Stimulated activated naive CD8-positive, alpha-beta T cell treated with anti-CD3 and anti-CD28 coated beads, Interleukin-15, Interleukin-2, amounts not matched to agents 100 ng/mL and 50 ng/mL, for 24 hours (primary cell): ENCODE measurements at regions not wholly inside any gene's neighbourhood (a gene's known extent, or its start where the extent isn't known, plus 50 kb on each side); places are given as distances from the start of the nearest gene placed in this dataset.

Source experiments
- H3K27ac Mint-ChIP-seq: one replicate; pipeline ENCODE4 v1.8.0; 2021; ENCODE audit warnings: mild to moderate bottlenecking, mixed read lengths
- H3K27me3 Mint-ChIP-seq: one replicate; pipeline ENCODE4 v1.8.0; 2021; ENCODE audit warnings: mixed read lengths
- H3K36me3 Mint-ChIP-seq: one replicate; pipeline ENCODE4 v1.8.0; 2021; ENCODE audit warnings: low read depth, mixed read lengths
- H3K4me1 Mint-ChIP-seq: one replicate; pipeline ENCODE4 v1.8.0; 2021; ENCODE audit warnings: low read depth, mixed read lengths
- H3K4me3 Mint-ChIP-seq: one replicate; pipeline ENCODE4 v1.8.0; 2021; ENCODE audit warnings: mild to moderate bottlenecking, mixed read lengths
- H3K9me3 Mint-ChIP-seq: one replicate; pipeline ENCODE4 v1.8.0; 2021; ENCODE audit warnings: mixed read lengths

DNA sequence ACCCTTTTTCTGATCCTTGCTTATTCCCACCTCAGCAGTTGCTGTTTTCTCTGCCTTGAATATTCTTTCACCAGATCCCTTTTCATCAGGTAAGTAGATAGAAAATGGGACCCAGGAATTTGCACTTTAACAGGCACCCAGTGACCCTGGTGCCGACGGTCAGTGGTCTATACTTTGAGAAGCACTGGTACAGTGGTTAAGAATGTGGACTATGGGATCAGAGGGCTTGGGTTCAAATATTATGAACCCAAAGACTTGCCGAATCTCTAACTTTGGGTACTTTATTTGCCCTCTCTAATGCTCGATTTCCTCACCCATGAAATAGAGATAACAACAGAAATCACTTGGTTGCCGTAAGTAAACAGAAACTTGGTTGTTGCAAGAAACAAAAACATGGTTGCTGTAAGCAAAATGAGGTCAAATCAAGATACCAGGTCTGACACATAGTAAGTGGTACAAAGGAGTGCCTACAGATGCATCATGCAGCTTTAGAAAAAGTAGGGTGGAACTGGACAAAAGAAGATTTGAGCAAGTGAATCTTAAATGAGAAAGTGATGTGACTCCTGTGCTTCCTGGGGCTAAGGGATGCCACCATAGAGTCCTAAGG, 69.5 kb upstream of the GLS start:
- Mint-ChIP-seq H3K27me3 (no peaks in the 10 kb centered on the region), H3K9me3 (peaks cover 1% of the 10 kb centered on the region), H3K27ac (no peak overlapping the region), H3K36me3 (no peaks in the 10 kb centered on the region), H3K4me3 (no peak overlapping the region), H3K4me1 (peaks cover 23% of the 10 kb centered on the region)

DNA sequence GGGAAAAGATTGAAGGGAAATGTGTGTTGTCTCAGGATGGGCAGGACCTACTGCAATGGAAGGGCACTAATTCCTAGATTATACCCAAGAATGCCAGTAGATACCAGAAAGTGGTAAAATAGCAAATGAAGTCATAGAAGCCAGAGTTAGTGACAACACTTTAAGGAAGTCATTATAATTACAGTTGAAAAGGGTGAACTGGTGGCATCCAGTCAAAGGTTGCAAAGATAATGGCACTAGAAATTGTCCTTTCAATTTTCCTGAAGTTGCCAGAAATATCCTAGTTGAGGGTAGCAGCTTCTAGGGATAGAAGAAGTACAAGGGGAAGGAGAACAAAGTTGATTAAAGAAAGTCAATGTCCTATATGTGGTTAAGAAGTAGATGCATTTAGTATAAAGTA, 68.8 kb upstream of the GLS start:
- H3K9me3 Mint-ChIP-seq: peaks cover 7% of the 10 kb centered on the region

DNA sequence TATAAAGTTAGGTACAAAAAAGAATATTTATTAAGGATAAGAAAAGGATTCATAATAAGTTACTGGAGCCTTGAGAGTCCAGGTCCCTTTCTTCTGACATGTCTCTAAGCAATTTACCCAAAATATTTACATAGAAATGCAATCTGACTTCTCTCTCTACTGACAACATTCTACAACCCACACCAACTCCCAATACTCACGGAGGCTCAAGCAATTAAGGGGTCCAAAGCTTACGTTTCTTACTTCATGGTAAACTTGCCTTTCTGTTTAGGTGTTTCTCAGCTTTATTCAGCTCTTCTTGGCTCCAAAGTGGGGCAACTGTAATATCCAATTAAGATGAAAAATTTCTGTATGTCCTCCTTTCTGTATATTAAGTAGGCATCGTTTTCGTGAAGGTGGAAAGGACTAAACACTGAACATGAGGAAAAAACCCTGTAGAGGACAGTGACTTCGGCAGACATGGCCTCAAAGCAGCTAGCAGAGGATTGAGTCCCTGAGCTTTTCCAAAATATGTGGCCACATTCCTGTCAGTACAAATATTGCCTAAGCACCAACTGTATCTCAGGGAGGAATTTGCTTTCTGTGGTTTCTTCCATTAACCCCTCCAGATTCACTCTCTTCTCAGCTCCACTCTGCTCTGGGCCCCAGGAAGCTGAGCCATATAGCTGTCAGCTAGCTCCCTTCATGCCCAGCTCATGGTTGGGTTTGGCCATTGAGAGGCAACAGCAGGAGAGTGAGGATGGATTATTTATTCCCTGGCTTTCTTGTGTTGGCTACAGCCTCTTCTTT, 67.9 kb upstream of the GLS start:
- Mint-ChIP-seq H3K27ac (no peak overlapping the region), H3K4me1 (peaks cover 18% of the 10 kb centered on the region), H3K4me3 (no peak overlapping the region), H3K27me3 (peaks cover 4% of the 10 kb centered on the region), H3K9me3 (peaks cover 11% of the 10 kb centered on the region), H3K36me3 (peaks cover 6% of the 10 kb centered on the region)

More for the DNA sequence above, 68.8 kb upstream of the GLS start:
- H3K4me3 Mint-ChIP-seq: no peak overlapping the region
- H3K36me3 Mint-ChIP-seq: peaks cover 6% of the 10 kb centered on the region
- H3K4me1 Mint-ChIP-seq: peaks cover 23% of the 10 kb centered on the region
- no peak overlapping the region for H3K27ac Mint-ChIP-seq
- H3K27me3 Mint-ChIP-seq: peaks cover 4% of the 10 kb centered on the region

DNA sequence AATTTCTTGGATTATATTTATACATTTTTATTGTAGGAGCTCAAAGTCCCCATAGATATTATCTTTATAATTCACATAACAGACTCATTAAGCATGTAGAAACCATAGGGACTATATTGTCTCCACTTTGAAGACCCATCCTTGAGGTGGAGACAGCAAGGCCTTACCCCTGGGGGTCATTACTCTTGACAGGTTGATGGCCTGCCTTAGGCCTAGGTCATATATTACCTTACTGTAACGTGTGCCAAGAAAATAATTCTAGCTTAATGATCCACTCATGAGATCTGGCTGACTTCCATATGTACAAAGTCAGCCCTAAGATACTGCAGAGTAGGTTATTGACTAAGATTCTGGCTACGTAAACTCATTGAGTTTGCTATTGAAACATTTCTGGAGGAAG, 65.4 kb upstream of the GLS start:
- H3K36me3 Mint-ChIP-seq: peaks cover 6% of the 10 kb centered on the region
- peaks cover 2% of the 10 kb centered on the region for H3K4me1 Mint-ChIP-seq
- no peak overlapping the region for H3K27ac Mint-ChIP-seq
- H3K9me3 Mint-ChIP-seq: peaks cover 11% of the 10 kb centered on the region
- H3K27me3 Mint-ChIP-seq: peaks cover 4% of the 10 kb centered on the region
- no peak overlapping the region for H3K4me3 Mint-ChIP-seq

DNA sequence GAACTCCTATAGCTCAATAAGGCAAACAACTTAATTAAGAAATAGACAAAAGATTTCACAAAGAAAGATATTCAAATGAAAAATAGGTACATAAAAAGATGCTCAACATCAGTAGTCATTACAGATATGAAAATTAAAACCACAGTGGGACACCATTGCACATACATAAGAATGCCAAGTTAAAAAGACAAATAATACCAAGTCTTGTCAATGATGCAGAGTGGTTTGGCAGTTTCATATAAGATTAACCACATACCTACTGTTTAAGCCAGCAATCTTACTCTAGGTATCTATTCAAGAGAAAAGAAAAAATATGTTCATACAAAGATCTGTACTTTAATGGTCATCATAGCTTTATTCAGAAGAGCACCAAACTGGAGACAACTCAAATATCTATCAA, 63.5 kb upstream of the GLS start:
- Mint-ChIP-seq H3K27me3 (peaks cover 4% of the 10 kb centered on the region), H3K27ac (no peak overlapping the region), H3K9me3 (peaks cover 11% of the 10 kb centered on the region), H3K36me3 (peaks cover 6% of the 10 kb centered on the region), H3K4me3 (no peak overlapping the region), H3K4me1 (no peaks in the 10 kb centered on the region)

DNA sequence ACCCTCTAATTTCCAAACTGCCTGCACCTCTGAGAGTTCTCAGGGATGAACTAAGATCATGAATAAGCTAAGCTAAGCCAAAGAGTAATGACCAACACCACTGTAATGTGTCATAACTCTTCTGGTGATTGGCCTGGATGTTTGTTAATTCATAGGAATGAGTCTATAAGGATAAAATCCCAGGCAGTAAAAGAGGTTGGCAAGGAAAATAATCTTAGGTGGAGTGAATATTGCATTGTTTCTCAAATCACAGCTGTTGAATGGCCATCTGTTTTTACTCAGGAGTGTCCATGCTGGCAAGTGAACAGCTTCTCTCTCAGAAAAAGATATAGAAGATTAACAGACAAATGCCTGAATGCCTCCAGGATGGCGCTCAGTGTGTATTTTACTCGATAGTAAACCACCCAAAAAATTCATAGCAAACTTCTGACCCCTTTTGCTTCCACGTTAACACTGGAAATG, 60.8 kb upstream of the GLS start:
- Mint-ChIP-seq H3K27ac (no peak overlapping the region), H3K4me1 (no peaks in the 10 kb centered on the region), H3K4me3 (no peak overlapping the region), H3K36me3 (peaks cover 6% of the 10 kb centered on the region), H3K27me3 (peaks cover 4% of the 10 kb centered on the region), H3K9me3 (peaks cover 11% of the 10 kb centered on the region)

DNA sequence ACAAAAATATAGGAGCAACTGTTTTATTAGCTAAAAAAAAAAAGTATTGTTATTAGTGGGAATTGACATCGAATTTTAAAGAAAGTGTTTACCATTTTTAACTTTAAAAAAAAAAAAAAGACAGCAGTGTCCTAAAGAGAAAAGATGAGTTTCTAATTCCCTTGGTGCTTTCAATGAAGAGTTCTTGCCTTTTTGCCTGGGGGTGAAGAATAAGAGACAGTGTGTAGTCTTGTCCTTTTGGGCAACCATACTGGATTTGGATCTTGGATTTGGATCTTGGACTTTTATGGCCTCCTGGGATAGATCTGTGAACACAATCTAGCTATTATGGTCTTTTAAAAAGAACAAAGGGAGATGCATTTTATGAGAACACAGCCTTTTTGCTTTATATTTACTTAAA, 60.2 kb upstream of the GLS start:
- Mint-ChIP-seq H3K9me3 (peaks cover 11% of the 10 kb centered on the region), H3K36me3 (peaks cover 6% of the 10 kb centered on the region), H3K4me3 (no peak overlapping the region), H3K27me3 (peaks cover 4% of the 10 kb centered on the region), H3K4me1 (no peaks in the 10 kb centered on the region), H3K27ac (no peak overlapping the region)

DNA sequence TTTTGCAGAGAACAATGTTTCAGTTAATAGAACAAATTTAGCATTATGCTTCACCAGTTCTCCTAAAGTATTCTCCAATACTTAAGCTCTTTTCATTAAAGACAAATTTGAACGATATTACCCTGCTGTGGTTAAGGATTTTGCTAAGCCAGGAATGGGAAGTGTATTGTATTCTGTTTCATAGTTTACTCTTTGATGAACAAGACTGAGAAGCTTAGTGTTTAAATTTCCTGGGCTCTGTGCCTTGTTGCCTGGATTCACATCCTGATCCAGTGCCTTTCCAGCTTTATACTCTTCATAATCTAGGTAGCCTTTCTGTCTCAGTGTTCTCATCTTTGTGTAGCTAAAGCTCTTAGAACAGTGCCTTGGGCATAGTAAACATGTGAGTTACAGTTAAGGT, 58.6 kb upstream of the GLS start:
- no peak overlapping the region for H3K27ac Mint-ChIP-seq
- H3K4me1 Mint-ChIP-seq: no peaks in the 10 kb centered on the region
- no peaks in the 10 kb centered on the region for H3K27me3 Mint-ChIP-seq
- H3K36me3 Mint-ChIP-seq: no peaks in the 10 kb centered on the region
- H3K9me3 Mint-ChIP-seq: peaks cover 4% of the 10 kb centered on the region
- no peak overlapping the region for H3K4me3 Mint-ChIP-seq

DNA sequence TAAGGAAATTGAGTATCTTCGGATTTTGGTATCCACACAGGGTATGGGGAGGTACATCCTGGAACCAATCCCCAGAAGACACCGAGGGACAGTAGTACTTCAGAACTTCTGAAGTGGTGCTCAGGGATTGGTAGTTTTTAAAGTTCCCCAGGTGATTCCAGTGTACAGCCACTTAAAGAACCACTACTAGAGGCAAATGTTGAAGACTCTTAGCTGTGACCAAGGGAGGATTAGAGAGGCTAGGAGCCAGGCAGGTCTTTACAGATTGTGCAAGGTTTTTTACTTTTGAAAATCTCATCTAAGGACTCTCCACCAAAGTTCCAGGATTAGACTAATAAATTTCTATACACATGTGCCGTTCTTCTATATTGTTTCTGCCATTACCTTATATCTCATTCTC, 52.9 kb upstream of the GLS start:
- peaks cover 3% of the 10 kb centered on the region for H3K36me3 Mint-ChIP-seq
- no peaks in the 10 kb centered on the region for H3K27me3 Mint-ChIP-seq
- no peak overlapping the region for H3K4me3 Mint-ChIP-seq
- peaks cover 4% of the 10 kb centered on the region for H3K4me1 Mint-ChIP-seq
- H3K9me3 Mint-ChIP-seq: no peaks in the 10 kb centered on the region
- no peak overlapping the region for H3K27ac Mint-ChIP-seq

DNA sequence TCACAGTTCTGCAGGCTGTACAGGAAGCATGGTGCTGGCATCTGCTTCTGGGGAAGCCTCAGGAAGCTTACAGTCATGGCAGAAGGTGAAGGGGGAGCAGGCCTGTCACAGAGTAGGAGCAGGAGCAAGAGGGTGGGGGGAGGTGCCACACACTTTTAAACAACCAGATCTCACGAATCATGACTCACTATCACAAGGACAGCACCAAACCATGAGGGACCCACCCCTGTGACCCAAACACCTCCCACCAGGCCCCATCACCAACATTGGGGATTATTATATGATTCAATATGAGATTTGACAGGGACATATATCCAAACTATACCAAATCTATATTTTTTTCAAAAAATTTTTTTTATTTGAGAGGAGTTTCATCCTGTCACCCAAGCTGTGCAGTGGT, 51.0 kb upstream of the GLS start:
- Mint-ChIP-seq H3K9me3 (no peaks in the 10 kb centered on the region), H3K4me3 (no peak overlapping the region), H3K36me3 (peaks cover 3% of the 10 kb centered on the region), H3K4me1 (peaks cover 4% of the 10 kb centered on the region), H3K27ac (no peak overlapping the region), H3K27me3 (no peaks in the 10 kb centered on the region)
